NCI-H82 (cell line): ENCODE measurements at regions not wholly inside any gene's neighbourhood (a gene's known extent, or its start where the extent isn't known, plus 50 kb on each side); places are given as distances from the start of the nearest gene placed in this dataset.

ENCODE experiments used
- DNase-seq: peaks from one replicate; lab custom pipeline; 2025; lab: John Stamatoyannopoulos, UW

DNA sequence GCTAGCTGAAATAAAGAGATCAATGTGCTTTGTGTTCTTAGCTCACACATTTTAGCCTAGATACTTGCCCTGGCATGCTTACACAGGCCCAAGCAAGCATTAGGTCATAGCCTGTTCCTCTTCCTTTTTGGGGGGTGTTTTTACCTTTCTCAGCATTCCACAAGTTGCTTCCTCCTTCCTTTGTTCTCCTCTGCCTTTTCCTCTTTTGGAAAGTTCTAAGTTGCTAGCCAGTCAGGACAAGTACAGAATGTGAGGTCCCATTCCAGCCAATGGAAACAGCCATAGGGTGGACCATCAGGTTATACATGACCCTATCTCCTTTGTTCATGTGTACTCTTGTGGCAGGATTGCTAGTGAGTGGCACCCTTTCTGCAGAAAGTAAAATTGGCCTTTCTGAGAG lies 154.9 kb downstream of the RASSF9 start:
- no peak for DNase-seq

DNA sequence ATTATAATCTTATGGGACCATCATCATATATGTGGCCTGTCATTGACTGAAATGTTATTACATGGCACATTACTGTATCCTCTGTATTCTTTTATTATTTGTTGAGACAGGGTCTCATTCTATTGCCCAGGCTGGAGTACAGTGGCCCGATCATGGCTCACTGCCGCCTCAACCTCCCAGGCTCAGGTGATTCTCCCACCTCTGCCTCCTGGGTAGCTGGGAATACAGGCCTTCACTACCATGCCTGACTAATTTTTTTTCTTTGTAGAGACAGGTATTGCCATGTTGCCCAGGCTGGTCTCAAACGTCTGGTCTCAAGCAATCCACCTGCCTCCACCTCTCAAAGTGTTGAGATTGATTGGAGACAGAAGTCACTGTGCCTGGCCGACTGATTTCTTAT lies 153.2 kb downstream of the RASSF9 start:
- no peak for DNase-seq

DNA sequence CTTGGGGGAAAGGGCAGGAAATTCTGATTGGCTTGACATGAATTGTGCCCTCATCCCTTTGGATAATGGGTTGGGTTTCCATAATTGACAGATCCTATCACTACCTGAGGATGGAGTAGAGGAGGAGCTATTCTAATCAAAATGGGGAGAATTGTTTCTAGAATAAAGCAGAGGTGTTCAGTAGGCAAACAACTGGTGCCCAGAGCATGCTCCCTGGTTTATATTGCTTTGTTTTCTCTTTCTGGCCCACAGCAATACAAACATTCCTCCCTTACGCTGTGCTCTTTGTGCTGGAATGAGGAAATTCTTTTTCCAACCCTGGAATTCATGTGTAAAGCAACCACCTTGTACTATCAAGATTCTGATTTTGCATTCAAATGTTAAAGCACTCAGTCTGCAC lies 147.4 kb downstream of the RASSF9 start:
- peak; percentile 62 for DNase-seq

DNA sequence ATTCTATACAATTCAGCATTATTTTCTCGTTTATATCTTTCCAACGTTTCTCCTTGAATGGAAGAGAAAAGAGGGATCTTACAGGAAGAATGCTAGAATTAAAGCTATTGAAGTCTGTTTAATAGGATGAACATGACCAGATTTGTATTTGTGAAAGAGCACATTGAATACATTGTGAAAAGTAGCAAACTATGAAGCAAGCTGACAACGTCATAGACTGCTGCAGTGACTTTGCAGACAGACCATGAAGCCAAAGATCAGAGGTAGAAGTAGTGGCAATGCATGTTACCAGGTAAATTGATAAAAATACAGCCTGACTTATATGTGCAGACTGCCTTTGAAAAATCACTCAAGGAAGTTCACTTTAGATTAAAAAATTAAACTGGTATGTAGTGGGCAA lies 146.1 kb downstream of the RASSF9 start:
- DNase-seq: no peak

DNA sequence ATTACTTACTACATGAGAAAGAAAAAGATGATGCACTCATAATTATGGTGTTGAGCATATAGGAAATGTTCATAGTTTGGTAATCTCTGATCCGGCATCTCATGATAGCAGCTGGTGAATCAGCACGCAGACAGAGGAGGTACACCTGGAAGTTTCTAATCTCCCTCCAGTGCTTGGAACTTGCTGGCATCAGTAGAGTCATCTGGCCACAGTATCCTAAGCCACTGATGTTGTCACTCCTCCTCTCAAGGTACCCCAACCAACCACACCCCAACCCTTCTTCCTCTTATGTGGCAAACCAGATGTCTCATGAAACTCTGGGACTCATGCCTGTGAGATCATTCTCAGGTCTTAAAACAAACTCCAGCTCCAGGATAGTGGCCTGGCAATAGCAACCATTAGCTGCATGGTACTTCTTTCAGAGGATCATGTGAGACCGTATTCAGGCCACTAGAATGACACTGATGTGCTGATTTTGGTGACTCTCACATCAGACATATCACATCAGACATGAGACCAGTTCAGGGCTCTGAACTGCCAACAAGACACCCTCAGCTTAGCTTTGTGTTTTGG lies 143.0 kb downstream of the RASSF9 start:
- DNase-seq: no peak

DNA sequence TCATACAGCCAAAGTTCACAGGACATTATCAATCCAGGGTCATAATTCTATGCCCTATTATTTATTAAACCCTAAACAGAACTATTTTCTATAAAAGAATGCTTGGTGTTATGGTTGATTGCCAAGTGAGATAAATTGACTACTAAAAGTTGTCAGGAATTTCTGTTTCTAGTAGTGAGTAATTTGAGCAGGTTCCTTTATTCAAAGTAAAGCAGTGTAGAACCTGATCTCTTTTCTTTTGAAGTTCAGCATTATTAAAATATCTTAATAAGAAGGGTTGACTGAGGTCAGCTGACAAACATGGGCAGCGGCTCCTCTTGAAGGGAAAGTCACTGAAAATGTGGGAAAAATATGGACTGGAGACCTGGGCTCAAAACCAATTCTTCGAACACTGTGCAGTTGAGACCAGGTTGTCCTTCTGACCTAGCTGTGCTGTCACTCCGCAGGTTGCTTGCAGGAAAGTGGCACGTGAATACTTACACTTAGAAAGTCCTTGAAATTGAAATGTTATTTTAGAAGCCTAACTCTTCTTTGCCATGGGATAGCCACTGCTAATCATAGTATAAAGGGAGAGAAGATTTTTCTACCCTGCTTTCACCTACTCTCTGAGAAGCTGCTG lies 141.0 kb downstream of the RASSF9 start:
- no peak for DNase-seq

DNA sequence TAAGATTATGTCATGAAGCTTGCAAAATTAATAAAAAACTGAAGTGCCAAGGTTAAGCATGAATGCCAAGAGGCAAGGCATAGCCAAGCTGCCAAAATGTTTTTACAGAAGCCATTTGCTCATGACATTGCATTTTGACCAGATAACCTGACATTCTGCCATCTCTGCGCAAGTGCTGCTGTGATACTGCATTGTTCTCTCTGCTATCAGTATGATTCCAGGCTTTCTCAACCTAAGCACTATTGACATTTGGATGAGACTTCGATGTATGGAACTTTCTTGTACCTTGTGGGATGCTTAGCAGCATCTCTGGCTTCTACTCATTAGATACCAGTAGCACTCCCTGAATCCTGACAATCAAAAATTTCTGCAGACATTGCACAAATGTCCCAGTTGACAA lies 139.2 kb downstream of the RASSF9 start:
- DNase-seq: no peak

DNA sequence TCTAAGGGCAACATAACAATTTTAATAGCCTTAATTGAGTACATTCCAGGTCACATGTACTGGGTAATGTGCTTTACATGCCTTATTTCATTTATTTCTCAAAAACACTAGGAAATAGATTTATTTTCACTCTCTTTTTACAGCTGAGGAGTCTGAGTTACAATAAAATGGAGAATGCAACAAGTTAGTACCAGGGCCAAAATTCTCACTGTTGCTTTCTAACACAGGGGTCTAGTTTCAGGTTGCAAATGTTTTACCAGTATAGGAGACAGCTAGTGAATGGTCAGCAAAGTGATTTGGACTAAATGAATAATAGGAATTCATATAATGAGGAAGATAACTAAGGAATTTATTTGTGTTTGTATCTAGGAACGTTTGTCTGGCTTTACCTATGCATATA lies 137.3 kb downstream of the RASSF9 start:
- no peak for DNase-seq

DNA sequence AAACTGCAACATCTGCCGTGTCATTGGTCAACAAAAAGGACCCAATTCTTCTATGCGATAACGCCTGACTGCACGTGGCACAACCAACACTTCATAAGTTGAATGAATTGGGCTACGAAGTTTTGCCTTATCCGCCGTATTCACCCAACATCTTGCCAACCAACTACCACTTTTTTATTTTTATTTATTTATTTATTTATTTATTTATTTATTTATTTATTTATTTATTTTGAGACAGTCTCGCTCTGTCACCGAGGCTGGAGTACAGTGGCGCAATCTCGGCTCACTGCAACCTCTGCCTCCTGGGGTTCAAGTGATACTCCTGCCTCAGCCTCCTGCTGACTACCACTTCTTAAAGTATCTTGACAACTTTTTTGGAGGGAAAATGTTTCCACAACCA lies 127.4 kb downstream of the RASSF9 start:
- DNase-seq: no peak

DNA sequence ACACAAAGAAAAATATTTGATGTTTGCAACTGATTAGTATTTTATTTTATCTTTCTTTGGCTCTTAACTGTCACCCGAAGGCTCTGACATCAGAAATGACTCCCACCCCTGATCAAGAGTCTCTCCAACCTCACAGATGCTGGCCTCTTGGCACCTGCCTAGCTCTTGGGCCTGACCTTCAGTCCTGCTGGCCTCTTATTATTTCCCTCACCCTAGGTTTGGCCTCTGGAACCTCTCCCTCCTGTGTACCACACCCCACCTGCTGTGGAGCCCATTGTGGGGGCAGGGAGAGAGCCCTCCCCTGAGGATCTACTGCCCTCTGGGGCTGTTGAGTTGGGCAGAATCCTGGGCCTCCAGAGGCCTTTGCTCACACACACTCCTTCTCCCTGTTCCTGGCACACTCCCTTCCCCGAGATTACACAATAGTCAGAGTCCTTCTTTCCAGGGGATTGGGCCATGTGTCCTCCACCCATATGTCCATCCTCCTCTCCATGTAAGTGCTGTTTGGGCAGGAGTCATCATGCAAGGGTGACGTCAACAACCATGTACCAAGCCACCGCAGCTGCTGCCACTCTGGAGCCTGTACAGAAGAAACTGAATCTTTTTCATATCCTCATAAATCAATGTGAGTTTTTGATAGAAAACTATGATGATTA lies 124.3 kb downstream of the RASSF9 start:
- DNase-seq: no peak

DNA sequence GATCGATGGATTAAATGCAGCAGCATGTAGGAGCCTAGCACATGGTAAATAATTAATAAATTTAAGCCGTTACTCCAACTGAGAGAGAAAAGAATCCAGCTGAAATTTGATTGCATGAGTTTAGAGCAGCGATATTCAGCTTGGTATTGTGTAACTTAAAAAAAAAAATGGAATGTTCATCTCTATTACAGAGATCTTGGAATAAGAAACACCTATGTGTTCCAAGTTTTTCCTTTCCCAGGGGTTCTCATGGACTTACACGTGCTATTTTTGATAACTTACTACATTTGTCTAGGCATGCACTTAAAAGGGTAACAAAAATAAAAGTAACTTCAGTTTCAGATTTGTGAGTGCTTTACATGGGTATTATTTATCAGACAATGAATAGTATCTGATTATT lies 122.8 kb downstream of the RASSF9 start:
- no peak for DNase-seq

DNA sequence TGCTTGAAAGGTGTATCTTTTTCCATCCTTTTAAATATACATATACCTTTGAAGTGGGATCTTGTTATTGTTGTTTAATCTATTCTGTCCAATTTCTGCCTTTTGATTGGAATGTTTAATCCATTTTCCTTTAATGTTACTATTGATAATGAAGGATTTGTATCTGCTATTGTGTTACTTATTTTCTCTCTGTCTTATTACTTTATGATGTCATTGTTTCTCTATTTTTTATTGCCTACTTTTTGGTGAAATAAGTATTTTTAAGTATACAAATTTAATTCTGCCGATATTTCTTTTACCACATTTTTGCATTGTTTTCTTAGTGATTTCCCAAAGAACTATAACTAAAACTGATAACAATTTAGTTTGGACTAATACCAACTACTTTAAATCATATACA lies 121.8 kb downstream of the RASSF9 start:
- DNase-seq: no peak

DNA sequence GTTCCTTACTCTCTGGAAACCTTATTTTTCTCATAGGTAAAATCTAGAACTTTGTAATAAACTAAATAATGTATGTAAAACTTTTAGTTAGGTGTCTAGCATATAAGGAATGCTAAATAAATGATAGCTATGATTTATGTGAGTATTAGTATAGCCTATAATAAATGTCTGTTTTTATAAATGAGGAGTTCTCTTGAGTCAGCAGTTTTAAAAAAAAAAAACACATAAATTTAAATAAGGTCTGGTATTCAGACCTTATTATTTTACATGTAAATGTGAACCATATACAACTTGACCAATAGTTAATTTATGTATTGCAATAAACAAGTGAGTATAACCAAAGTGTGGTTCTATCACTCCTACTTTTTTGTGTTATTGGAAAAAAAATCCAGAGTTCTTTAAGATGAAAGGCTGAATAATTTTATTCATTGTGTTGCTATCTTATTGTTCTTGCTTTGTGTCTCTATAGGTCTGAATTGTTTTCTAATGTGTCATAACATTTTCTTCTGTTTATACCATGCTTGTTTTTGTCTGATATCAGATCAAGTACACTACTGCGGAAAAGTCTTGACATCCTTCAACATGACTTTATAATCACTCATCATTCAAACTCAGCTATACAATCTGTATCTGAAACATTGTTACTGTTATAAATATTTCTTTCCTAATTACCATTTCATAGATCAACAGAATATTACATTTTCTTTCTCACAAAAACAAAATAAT lies 115.7 kb downstream of the RASSF9 start:
- no peak for DNase-seq

DNA sequence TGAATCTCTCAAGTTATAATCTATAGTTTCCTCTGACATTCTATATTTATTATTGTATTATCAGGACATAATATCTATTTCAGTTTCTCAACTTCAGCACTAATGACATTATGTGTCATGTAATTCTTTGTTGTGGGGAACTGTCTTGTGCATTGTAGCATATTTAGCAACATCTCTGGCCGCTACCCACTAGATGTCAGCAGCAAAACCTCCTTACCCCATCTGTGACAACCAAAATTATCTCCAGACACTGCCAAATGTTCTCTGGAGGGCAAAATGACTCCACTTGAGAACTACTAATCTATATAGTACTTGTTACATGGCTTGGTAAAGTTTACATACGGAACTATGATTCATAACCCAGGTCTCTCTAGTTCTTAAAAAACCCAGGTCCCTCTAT lies 110.2 kb downstream of the RASSF9 start:
- DNase-seq: peak; percentile 6

DNA sequence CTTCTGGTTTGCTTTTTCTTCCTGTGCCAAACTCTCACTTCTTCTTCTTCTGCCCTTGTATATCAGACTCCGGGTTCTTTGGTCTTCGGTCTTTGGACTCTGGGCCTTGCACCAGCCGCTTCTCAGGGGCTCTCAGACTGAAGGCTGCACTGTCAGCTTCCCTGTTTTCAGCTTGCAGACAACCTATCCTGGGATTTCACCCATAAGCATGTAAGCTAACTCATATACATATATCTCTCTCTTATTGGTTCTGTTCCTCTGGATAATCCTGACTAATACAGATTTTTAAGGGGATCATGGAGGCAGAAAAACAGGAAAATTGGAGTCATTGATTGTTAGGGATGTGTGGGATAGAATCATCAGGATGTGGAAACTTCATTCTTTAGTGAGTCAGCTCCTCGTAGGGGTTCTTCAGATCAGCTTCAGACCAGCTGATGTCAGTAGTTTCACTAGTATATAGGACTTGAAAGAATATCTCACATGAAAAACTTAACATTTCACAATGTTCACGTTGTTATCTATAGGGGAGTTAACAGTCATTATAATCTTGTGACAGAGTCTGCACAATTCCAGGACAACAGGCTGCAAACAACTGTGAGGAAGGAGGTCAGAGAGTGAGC lies 102.9 kb downstream of the RASSF9 start:
- DNase-seq: no peak

DNA sequence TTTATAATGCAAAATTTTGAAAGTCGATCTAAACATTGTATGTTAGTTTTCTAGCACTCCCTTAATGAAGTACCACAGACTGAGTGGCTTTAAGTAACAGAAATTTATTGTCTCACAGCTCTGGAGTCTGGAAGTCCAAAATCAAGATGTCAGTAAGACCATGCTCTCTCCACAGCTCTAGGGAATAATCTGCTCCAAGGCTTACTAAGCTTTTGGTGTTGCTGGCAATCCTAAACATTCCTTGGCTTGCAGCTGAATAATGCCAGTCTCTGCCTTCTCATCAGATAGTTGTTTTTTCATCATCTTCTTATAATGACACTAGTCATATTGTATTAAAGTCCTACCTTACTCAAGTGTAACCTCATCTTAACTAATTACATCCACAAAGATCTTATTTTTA lies 102.2 kb downstream of the RASSF9 start:
- DNase-seq: peak; percentile 13

DNA sequence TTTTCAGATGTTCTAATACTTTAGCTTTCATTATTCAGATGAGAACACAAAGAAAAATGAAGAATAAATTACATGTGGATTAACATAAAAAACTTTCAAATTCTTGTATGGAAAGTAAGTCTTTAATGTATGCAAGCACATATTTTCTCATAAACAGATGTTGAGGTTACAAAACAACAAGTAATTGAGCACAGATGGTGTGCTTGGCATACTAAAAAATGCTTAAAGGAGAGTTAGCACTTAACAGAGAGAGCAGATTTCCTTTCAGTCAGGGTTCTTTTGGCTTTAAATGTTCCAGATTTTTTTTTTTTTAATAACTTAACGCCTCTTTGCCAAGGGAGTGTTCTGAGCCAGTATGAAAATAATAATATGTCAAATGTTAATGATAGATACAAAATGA lies 96.0 kb downstream of the RASSF9 start:
- DNase-seq: no peak

DNA sequence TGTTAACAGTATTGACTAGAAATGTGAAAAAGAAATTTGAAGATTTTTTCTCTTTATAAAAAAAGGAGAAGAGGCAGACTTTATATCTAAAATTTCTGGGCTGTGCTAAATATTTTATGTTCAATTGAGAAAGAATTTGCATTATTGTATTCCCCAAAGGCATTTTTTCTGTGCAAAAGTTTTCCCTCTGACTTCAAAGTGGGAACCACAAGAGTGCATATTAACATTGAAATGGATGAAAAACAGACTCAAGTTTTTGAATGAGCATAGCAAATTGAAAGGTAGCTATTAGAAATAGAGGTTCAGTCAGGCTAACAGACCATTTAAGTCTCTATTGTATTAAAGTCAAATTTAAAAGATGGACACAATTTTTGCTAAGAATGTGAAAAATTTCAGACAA lies 95.2 kb downstream of the RASSF9 start:
- DNase-seq: no peak

DNA sequence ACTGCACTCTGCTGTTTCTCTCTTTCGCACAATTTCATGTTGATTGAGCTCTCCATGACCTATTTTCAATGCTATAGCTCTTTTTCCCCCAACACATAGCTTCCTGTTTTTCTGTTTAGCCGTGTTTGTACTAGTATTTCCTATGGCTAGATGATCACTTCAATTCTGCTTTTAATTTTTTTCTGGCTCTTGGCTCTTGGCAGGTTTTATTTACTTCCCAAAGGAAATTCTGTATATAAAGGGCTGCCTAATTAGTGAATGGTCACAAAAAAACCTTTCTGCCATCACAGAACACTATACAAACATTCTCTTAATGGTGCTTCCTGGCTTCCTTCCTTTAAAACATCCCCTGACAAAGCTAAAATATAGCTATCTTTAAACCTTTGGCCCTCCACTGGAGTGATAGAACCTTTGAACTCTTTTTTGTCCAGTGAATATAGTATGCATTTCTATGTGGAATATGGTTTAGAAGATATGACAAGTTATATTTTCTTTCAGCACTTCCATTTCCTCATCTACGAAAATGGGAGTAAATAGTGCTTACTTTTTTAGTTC lies 88.2 kb downstream of the RASSF9 start:
- DNase-seq: no peak
